ENCODE measurements at regions not wholly inside any gene's neighbourhood (a gene's known extent, or its start where the extent isn't known, plus 50 kb on each side); places are given as distances from the start of the nearest gene placed in this dataset.

GRCh38 chr13:40197936-40198595, 468.4 kb downstream of the FOXO1 start:
- no peak for FAIRE-seq

GRCh38 chr13:40200273-40200978, 466.0 kb downstream of the FOXO1 start:
- FAIRE-seq: no peak

DNA sequence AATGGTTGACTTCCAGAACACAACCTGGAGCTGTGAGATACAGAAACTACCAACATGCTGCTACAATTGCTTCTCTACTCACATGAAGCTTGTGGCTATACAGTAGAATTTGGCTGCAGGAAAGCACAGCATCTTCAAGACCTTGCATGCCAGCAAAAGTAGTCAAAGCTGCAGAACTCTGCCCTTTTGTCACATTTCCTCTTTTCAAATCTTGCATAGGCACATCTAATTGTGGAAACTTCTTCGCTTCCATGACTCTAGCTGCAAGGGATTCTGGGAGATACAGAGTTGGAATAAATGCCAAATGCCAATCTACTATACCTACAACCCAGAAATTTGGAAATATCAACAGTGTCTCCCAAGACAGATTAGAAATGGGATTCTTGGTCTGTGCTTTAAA, 462.2 kb downstream of the FOXO1 start:
- FAIRE-seq: no peak

DNA sequence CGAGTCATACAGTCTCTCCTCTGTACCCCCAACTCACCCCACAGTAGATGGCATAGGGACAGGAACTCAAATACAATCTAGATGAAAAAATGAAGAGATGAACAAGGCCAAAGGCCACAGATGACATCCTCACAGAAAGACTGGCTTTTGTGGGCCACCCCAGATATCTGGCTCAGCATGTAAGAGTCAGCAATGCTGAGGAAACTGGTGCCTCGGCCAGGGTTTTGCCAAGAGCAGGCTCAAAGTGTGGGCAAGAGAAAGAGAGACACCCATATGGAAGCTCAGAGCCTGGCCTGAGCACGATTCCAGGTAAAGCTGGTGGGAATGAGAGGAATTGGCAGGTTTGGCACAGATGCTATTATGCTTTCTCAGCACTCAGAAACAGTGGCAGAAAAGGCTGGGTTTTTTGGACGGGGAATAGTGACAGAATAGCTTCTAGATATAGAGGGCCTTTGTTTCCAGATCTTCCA, 460.6 kb downstream of the FOXO1 start:
- no peak for FAIRE-seq

DNA sequence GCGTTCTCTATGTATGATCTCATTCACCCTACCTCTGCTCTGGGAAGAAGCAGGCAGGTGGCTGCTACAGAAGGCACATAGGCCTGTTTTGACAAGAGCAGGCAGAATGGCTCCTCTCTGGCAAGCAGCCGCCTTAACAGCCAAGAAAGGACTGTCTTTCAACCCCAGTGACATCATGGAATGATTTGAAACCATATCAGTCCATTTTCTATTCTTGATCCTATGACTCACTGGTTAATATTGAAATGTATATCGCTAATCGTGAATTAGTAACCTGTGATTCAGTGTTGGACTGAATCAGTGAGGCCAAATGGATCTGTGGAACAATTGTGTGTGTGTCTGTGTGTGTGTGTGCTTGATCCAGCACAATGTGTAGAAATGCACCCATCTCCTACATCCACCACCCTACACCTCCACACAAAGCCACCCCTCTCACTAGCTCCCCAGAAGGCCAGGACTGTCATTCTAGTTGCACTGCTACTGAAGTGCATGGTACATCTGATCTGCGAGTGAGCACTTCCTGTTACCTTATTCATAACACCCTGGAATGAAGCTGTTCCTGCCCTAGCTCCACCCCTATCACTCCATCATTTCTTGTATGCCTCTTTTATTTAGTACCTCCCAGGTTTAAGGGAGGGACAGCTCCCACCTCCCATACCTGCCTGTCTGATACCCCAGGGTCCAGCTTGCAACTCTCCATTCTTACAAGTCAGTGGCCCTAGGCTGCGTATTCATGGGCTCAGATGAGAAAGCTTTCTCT, 460.0 kb downstream of the FOXO1 start:
- no peak for FAIRE-seq

GRCh38 chr13:40207001-40207478, 459.4 kb downstream of the FOXO1 start:
- no peak for FAIRE-seq

- FAIRE-seq: no peak
Observed at GRCh38 chr13:40208517-40208916, 457.9 kb downstream of the FOXO1 start.

GRCh38 chr13:40210865-40211585, 455.4 kb downstream of the FOXO1 start:
- FAIRE-seq: no peak

DNA sequence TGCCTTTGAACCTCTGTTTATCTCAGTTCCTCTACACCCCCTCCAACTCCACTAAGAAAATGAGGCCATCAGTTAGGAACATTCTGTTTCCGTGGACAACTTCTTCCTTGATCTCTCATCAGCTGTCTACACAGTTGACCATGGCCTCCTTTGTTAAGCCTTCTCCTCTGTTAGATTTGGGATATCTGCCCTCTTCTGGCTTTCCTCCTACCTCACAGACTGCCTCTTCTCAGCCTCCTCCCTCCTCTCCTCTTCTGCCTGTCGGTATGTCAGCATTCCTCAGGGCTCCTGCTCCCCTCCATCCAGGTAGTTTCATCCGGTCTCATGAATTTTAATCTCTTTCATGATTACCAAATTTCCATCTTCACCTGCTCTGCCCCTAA, 454.9 kb downstream of the FOXO1 start:
- no peak for FAIRE-seq

DNA sequence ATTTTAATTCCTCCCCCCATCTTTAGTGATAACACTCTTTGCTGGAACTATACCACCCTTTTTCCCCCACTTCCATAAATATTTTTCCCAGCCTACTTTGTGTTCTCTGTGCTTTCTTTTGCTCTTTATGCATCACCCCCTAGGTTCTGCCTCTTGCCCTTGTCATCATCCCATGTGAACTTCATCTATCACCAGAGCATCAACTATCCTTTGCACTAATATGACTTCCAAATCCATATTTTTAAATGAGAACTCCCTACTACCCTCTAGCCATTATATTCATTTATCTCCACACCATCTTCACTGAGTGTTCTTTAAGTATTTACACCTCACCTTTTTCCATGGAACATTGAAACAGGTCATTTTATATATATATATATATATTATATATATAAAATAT, 452.7 kb downstream of the FOXO1 start:
- FAIRE-seq: no peak

- FAIRE-seq: no peak
Observed at GRCh38 chr13:40215311-40215710, 451.1 kb downstream of the FOXO1 start.

DNA sequence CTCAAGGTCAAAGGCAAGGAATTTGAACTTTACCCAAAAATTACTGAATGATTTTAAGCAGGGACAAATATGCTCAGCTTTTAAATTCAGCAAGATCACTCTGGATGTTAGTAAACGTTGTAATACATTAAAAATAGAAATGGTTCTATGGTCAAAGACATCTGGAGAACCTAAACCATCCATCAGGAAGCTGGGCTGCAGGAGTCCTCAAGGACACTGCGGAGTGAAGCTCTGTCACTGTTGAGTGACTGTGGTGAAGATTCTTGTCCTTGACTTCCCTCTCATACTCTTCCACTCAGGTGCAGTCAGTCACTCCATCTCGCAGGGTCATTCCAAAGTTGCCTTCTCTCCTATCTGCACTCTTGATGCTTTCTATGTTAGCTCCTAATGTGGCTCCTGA, 450.7 kb downstream of the FOXO1 start:
- FAIRE-seq: no peak

DNA sequence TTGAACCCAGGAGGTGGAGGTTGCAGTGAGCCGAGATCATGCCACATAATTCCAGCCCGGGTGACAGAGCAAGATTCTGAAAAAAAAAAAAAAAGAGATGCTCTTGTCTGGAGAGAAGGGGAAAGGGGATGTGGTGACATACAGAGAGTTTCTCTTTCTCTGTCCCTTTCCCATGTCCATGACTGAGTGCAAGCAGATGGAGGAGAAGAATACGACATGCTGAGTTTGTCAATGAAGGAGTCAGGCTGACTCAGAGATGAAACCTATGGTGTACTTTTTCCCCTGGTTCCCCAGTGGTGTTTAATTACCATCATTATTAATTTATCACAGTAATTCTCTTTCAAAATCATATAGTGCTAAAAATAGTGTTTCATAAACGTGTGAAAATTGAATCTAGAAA, 448.8 kb downstream of the FOXO1 start:
- FAIRE-seq: no peak

- no peak for FAIRE-seq
Observed at GRCh38 chr13:40220299-40220935, 446.0 kb downstream of the FOXO1 start.

DNA sequence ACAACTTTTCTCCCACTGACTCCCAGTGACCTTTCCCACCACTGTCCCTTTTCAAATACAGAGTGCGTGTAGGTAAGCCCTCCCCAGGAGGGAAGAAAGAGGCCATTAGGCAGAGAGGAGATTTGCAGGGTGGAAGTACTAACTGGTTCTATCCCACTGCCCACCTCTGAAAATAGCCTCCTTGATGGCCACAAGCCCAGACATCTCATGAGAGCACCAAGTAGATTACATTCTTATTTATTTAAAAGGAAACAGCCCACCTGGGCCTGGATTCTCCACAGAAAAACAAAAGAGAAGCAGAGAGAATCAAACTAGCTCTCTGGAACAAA, 445.3 kb downstream of the FOXO1 start:
- FAIRE-seq: no peak

DNA sequence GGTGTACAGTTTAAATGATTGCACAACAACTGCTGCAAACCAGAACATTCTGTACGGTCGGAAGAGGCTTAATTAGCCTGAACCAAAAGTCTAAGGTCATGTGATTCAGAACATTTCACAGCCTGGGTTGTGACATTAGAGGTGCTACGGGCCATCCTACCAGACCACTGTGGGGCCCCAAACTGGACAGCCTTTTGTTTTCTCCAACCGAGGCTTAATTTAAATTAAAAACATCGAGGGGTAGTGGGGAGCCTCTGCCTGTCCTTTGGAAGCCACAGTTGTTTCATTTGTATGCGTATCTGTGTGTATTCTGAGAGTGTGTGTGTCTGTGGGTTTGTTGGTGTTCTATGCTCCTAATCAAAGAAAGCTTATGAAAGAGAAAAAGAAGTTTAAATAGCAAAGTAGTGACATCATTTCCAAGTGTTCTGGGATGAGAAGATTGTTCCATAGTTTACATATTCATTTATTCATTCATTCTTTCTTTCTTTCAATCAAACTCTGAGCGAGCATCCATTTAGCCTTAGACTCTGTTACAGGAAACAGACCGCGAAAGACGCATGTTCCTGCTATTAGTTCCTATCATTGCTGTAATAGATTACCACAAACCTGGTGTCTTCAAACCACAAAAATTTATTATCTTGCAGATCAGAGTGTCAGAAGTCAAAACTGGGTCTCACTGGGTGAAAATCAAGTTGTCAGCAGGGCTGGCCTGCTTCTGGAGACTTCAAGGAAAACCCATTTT, 444.8 kb downstream of the FOXO1 start:
- FAIRE-seq: no peak

DNA sequence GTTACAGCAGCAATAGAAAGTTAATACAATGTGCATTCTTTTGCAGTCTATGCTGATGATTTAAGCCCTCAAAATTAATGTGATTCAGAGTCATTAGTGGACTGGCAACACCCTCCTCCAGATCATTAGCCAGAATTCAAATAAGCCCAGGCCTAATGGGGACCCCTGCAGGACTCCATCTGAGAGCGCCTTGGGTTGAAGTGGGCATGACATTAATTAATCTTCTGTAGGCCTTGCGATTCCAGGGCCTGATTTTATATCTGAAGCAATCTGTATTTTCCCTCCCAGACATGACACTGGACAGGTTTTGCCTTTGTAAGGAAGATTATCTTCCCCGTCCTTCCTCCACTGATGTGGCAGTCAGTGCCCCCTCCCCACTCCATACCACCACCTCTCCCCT, 442.9 kb downstream of the FOXO1 start:
- no peak for FAIRE-seq

GRCh38 chr13:40228496-40228895, 437.9 kb downstream of the FOXO1 start:
- FAIRE-seq: no peak

GRCh38 chr13:40228990-40229389, 437.5 kb downstream of the FOXO1 start:
- no peak for FAIRE-seq

DNA sequence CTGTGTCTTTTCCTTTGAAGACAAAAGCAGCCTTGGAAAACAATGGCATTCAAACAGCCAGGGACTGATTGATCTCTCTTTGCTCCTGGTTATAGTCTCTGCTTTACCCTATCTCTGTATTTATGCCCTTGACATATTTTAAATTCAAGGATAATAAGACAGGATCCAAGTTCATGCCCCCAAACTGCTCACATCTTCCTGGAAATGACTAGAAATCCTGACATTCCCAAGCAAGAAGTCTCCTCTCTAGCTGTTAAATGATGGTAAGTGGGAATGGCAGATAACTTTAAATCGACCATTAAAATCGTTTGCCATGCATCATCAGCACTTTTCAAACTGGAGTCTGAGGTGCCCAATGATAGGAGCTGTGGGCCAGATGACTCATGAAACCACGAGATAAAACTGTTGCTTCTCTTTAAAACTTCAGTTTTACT, 435.6 kb downstream of the FOXO1 start:
- FAIRE-seq: no peak

DNA sequence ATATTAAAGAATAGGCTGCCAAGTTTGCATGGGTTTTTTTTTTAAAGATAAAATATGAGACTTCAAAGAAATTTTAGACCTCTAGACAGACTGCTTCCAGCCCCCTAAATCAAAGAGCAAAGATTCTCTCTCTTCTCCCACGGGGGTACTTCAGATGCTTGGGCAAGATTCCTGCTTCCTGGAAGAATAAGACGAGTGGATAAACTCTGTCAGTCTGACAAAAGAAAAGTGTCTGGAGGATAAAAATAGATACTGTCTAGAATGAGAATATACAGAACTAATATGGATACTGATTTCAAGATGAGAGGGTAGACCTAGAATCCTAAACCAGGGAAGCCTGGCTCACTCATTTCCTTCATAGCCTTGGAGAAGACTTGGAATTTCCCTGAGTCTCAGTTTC, 435.1 kb downstream of the FOXO1 start:
- no peak for FAIRE-seq

DNA sequence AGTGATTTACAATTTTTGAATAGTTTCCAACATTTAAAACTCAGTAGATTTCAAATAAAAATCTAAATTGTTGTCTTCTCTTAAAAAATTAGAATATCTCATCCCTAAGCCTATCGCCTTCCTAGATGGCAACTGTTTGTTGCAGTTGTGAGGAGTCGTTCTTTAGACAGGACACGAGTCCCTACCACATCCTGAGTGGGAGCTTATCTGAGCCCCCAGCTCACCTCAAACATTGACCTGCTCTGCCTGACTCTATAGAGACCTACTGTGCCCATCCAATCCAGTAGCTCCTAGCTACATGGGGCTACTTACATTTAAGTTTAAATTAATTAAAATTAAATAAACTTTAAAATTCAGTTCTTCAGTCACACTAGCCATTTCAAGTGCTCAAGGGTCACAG, 434.7 kb downstream of the FOXO1 start:
- no peak for FAIRE-seq
